KMS-11 (cell line): ENCODE measurements at regions not wholly inside any gene's neighbourhood (a gene's known extent, or its start where the extent isn't known, plus 50 kb on each side); places are given as distances from the start of the nearest gene placed in this dataset.

ENCODE experiments used
- H2AFZ ChIP-seq: fragments of 200-600 bp; sonication (generic); 2 replicates; pipeline ENCODE4 v1.6.1; 2016; ENCODE audit warnings: antibody characterized with exemption, mixed run types, low read depth
- H3K27ac ChIP-seq: fragments of 200-600 bp; sonication (generic); 2 replicates; pipeline ENCODE4 v1.6.1; 2016; ENCODE audit warnings: mild to moderate bottlenecking, mixed run types
- H3K27me3 ChIP-seq: fragments of 200-600 bp; sonication (generic); 2 replicates; pipeline ENCODE4 v1.6.1; 2017; ENCODE audit warnings: mild to moderate bottlenecking, low read depth, mixed run types, moderate library complexity; ENCODE audit not compliant: insufficient read depth
- H3K36me3 ChIP-seq: fragments of 200-600 bp; sonication (generic); 2 replicates; pipeline ENCODE4 v1.6.1; 2017; ENCODE audit warnings: mild to moderate bottlenecking, mixed run types; ENCODE audit not compliant: insufficient read depth
- H3K4me1 ChIP-seq: fragments of 200-600 bp; sonication (generic); 2 replicates; pipeline ENCODE4 v1.6.1; 2016; ENCODE audit warnings: mild to moderate bottlenecking, low read depth, mixed run types; ENCODE audit not compliant: poor library complexity, severe bottlenecking
- H3K4me2 ChIP-seq: fragments of 200-600 bp; sonication (generic); 2 replicates; pipeline ENCODE4 v1.7.0; 2016; ENCODE audit warnings: mild to moderate bottlenecking, mixed run types
- H3K4me3 ChIP-seq: fragments of 200-600 bp; sonication (generic); IDR thresholded peaks from 2 replicates; pipeline ENCODE4 v1.6.1; 2017; ENCODE audit warnings: low read depth, low read length, mixed read lengths; ENCODE audit not compliant: insufficient read depth
- H3K79me2 ChIP-seq: fragments of 200-600 bp; sonication (generic); 2 replicates; pipeline ENCODE4 v1.6.1; 2016; ENCODE audit warnings: low read depth, mixed run types; ENCODE audit not compliant: insufficient read depth
- H3K9ac ChIP-seq: fragments of 200-600 bp; sonication (generic); 2 replicates; pipeline ENCODE4 v1.6.1; 2016; ENCODE audit warnings: mild to moderate bottlenecking, mixed run types
- H4K20me1 ChIP-seq: fragments of 200-600 bp; sonication (generic); 2 replicates; pipeline ENCODE4 v1.6.1; 2016; ENCODE audit warnings: mild to moderate bottlenecking, mixed run types; ENCODE audit not compliant: insufficient read depth
- CTCF ChIP-seq: fragments of 200-600 bp; sonication (generic); conservative IDR thresholded peaks from 2 replicates; pipeline ENCODE4 v1.6.1; 2017; ENCODE audit warnings: low read depth, mild to moderate bottlenecking, antibody characterized with exemption, low read length, moderate library complexity, mixed read lengths

GRCh38 chr16:59593194-59593661, 859.1 kb upstream of the GOT2 start:
- no peaks in the 10 kb centered on the region for H3K4me1 ChIP-seq
- no peaks in the 10 kb centered on the region for H3K36me3 ChIP-seq
- no peaks in the 10 kb centered on the region for H4K20me1 ChIP-seq
- H3K79me2 ChIP-seq, result no peaks in the 10 kb centered on the region
- no peak overlapping the region for H3K4me2 ChIP-seq
- H3K9ac ChIP-seq, result no peak overlapping the region
- no peak for TF ChIP-seq CTCF
- H2AFZ ChIP-seq, result no peak overlapping the region
- H3K27ac ChIP-seq, result no peak overlapping the region
- no peak overlapping the region for H3K4me3 ChIP-seq
- no peaks in the 10 kb centered on the region for H3K27me3 ChIP-seq

GRCh38 chr16:59591480-59591879, 857.4 kb upstream of the GOT2 start:
- Histone ChIP-seq H4K20me1 (no peaks in the 10 kb centered on the region), H3K9ac (no peak overlapping the region), H2AFZ (no peak overlapping the region), H3K4me3 (no peak overlapping the region), H3K4me1 (no peaks in the 10 kb centered on the region), H3K4me2 (no peak overlapping the region), H3K27ac (no peak overlapping the region), H3K27me3 (no peaks in the 10 kb centered on the region), H3K36me3 (no peaks in the 10 kb centered on the region), H3K79me2 (no peaks in the 10 kb centered on the region)
- no peak for TF ChIP-seq CTCF

- no peak overlapping the region for H3K27ac ChIP-seq
Observed at GRCh38 chr16:59590845-59591244, 856.7 kb upstream of the GOT2 start.

GRCh38 chr16:59586331-59586730, 852.2 kb upstream of the GOT2 start:
- no peak overlapping the region for H3K27ac ChIP-seq
- H3K27me3 ChIP-seq, result no peaks in the 10 kb centered on the region
- TF ChIP-seq CTCF, result no peak
- no peak overlapping the region for H3K9ac ChIP-seq
- H3K4me2 ChIP-seq, result no peak overlapping the region
- no peaks in the 10 kb centered on the region for H3K4me1 ChIP-seq
- H3K4me3 ChIP-seq, result no peak overlapping the region
- no peaks in the 10 kb centered on the region for H3K36me3 ChIP-seq
- H4K20me1 ChIP-seq, result no peaks in the 10 kb centered on the region
- H3K79me2 ChIP-seq, result no peaks in the 10 kb centered on the region
- no peak overlapping the region for H2AFZ ChIP-seq

More at GRCh38 chr16:59590845-59591244, 856.7 kb upstream of the GOT2 start:
- Histone ChIP-seq H3K4me3 (no peak overlapping the region), H2AFZ (no peak overlapping the region), H3K4me1 (no peaks in the 10 kb centered on the region), H3K79me2 (no peaks in the 10 kb centered on the region), H4K20me1 (no peaks in the 10 kb centered on the region), H3K27me3 (no peaks in the 10 kb centered on the region), H3K36me3 (no peaks in the 10 kb centered on the region), H3K9ac (no peak overlapping the region), H3K4me2 (no peak overlapping the region)
- TF ChIP-seq CTCF, result no peak
